GM12865 (cell line): ENCODE measurements at regions not wholly inside any gene's neighbourhood (a gene's known extent, or its start where the extent isn't known, plus 50 kb on each side); places are given as distances from the start of the nearest gene placed in this dataset.

ENCODE experiments used
- DNase-seq: peaks from one replicate; pipeline ENCODE4 v3.0.0; 2010; ENCODE audit warnings: low read depth
- H3K4me3 ChIP-seq: 2 replicates; pipeline ENCODE4 v1.5.1; 2011; ENCODE audit warnings: mild to moderate bottlenecking, low read depth, low read length, control low read depth
- TF ChIP-seq, protein P1 (sequence below): IDR thresholded peaks from 2 replicates; pipeline ENCODE4 v1.5.1; 2011; ENCODE audit warnings: low read length, control low read depth, low read depth, inconsistent platforms; ENCODE audit not compliant: insufficient read depth; ENCODE audit errors: missing control alignments

GRCh38 chr2:105604938-105605337 is 139.8 kb upstream of the NCK2 start:
- no peak for DNase-seq
- TF ChIP-seq, protein P1, sequence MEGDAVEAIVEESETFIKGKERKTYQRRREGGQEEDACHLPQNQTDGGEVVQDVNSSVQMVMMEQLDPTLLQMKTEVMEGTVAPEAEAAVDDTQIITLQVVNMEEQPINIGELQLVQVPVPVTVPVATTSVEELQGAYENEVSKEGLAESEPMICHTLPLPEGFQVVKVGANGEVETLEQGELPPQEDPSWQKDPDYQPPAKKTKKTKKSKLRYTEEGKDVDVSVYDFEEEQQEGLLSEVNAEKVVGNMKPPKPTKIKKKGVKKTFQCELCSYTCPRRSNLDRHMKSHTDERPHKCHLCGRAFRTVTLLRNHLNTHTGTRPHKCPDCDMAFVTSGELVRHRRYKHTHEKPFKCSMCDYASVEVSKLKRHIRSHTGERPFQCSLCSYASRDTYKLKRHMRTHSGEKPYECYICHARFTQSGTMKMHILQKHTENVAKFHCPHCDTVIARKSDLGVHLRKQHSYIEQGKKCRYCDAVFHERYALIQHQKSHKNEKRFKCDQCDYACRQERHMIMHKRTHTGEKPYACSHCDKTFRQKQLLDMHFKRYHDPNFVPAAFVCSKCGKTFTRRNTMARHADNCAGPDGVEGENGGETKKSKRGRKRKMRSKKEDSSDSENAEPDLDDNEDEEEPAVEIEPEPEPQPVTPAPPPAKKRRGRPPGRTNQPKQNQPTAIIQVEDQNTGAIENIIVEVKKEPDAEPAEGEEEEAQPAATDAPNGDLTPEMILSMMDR: no peak
- H3K4me3 ChIP-seq: no peak overlapping the region

- no peak for DNase-seq
- no peak overlapping the region for H3K4me3 ChIP-seq
- TF ChIP-seq, protein P1: no peak
Measured at GRCh38 chr2:105600949-105601794, 143.5 kb upstream of the NCK2 start.

DNA sequence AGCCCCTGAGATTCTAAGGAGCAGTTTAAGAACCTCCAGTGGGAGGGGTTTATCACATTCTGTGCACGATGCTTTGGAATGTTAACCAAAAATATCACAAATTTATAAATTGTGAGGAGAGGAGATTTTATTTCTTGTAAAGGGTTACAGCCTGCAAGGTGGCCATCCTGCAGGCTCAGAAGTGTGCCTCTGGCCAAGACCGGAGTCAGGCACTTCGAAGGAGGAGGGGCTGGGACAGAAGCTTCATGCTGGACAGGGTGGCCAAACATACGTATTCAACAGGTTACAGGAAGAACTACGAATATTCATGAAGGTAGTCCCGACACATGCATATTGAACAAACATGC is 144.1 kb upstream of the NCK2 start:
- H3K4me3 ChIP-seq: no peak overlapping the region
- TF ChIP-seq, protein P1: no peak
- no peak for DNase-seq

DNA sequence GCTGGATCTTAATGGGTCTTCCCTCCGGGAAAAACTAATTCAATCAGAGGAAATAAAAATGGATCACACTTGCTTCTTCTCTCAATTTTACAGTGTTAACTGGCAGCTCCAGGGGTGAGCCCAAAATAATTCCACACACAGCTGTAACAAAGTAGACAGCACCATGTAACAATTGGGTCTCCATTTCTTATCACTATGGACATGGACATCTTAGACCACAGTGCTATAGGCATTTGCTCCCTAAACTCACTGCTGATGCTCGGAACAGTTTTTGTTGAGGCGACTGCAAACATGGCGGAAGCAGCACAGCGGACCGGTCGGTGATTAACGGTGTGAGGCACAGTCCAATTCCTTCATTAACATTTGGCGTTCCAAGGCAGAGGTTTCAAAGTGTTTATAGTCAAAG is 144.7 kb upstream of the NCK2 start:
- DNase-seq: no peak
- TF ChIP-seq, protein P1: no peak
- no peak overlapping the region for H3K4me3 ChIP-seq

DNA sequence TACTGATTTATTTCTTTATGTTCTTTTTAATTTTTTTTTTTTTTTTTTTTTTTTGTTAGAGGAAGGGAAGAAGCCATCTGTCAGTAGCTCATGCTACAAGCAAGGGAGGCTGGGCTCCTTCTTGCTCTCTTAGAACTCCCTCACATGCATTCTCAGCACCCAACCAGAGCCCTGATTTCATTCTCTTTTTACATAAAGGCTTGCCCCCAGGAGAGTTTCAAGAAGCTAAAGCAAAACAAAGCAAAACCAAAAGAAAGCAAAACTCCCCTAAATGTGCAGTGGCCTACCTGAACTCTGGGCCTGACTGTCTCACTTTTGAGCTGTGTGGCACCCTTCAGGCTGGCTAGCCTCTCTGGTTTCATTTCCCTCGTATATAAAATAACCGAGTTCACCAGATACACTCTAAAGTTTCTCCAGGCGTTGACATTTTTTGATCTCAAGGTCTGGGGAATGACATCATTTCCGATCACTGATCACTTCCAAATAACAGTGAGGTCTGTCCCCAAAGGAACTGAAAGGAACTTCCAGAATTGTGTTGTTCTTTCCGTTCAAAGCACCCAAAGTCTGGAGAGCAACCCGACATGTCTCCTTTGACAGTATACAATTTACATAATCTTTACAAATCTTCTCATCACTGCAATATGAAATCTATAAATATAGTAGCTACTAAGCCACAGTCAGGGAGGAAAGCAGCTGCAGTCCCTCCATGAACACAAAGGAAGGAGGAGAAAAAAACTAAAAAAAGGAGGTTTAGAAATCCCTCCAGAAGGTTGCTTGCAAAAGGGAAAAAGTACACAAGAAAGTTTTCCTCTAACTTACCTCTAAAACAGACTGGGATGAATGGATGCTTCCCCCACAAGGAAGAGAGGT is 145.6 kb upstream of the NCK2 start:
- DNase-seq: peak; percentile 75
- no peak overlapping the region for H3K4me3 ChIP-seq
- TF ChIP-seq, protein P1: no peak

GRCh38 chr2:105597806-105598803 is 146.6 kb upstream of the NCK2 start:
- TF ChIP-seq, protein P1: no peak
- no peak for DNase-seq
- no peak overlapping the region for H3K4me3 ChIP-seq
